GM19328 (cell line): ENCODE measurements at regions not wholly inside any gene's neighbourhood (a gene's known extent, or its start where the extent isn't known, plus 50 kb on each side); places are given as distances from the start of the nearest gene placed in this dataset.
"Not testable (repeated sequence)": the region's sequence is repeated elsewhere in the genome, so short reads cannot be mapped to it uniquely, and the experiment has no call there.

Experiments
- ATAC-seq: cut with Tn5 transposase; IDR thresholded peaks from one replicate; pipeline ENCODE4 v1.9.1; 2021; ENCODE audit warnings: mild to moderate bottlenecking, moderate library complexity; ENCODE audit not compliant: unreplicated experiment

- ATAC-seq = no peak
Observed at GRCh38 chr13:103516015-103516795, 450.0 kb upstream of the SLC10A2 start.

GRCh38 chr13:103515410-103515809 is 449.2 kb upstream of the SLC10A2 start:
- no peak for ATAC-seq

GRCh38 chr13:103514619-103515018 is 448.4 kb upstream of the SLC10A2 start:
- no peak for ATAC-seq

GRCh38 chr13:103514188-103514587 is 448.0 kb upstream of the SLC10A2 start:
- ATAC-seq = no peak

GRCh38 chr13:103510007-103510535 is 443.9 kb upstream of the SLC10A2 start:
- no peak for ATAC-seq

- ATAC-seq = no peak
Observed at GRCh38 chr13:103497404-103497803, 431.2 kb upstream of the SLC10A2 start.

GRCh38 chr13:103487841-103488240 is 421.6 kb upstream of the SLC10A2 start:
- ATAC-seq = no peak

GRCh38 chr13:103473081-103473480 is 406.9 kb upstream of the SLC10A2 start:
- ATAC-seq = no peak

- ATAC-seq = no peak
Observed at GRCh38 chr13:103471896-103472295, 405.7 kb upstream of the SLC10A2 start.

- ATAC-seq = no peak
Observed at GRCh38 chr13:103469771-103470170, 403.6 kb upstream of the SLC10A2 start.

- no peak for ATAC-seq
Observed at GRCh38 chr13:103466761-103467160, 400.5 kb upstream of the SLC10A2 start.

GRCh38 chr13:103460246-103460645 is 394.0 kb upstream of the SLC10A2 start:
- not testable (repeated sequence) for ATAC-seq

GRCh38 chr13:103457050-103457449 is 390.8 kb upstream of the SLC10A2 start:
- ATAC-seq = not testable (repeated sequence)

- no peak for ATAC-seq
Observed at GRCh38 chr13:103451656-103452055, 385.4 kb upstream of the SLC10A2 start.

- ATAC-seq = no peak
Observed at GRCh38 chr13:103443604-103444003, 377.4 kb upstream of the SLC10A2 start.

GRCh38 chr13:103437651-103438050 is 371.4 kb upstream of the SLC10A2 start:
- ATAC-seq = no peak

GRCh38 chr13:103436057-103436654 is 369.9 kb upstream of the SLC10A2 start:
- no peak for ATAC-seq

GRCh38 chr13:103431856-103432255 is 365.6 kb upstream of the SLC10A2 start:
- ATAC-seq = no peak

- ATAC-seq = no peak
Observed at GRCh38 chr13:103430368-103430767, 364.2 kb upstream of the SLC10A2 start.

GRCh38 chr13:103410002-103410401 is 343.8 kb upstream of the SLC10A2 start:
- ATAC-seq = no peak

- ATAC-seq = no peak
Observed at GRCh38 chr13:103406967-103407366, 340.8 kb upstream of the SLC10A2 start.

GRCh38 chr13:103405297-103405696 is 339.1 kb upstream of the SLC10A2 start:
- no peak for ATAC-seq
